Head of caudate nucleus (tissue), 42 donors: ENCODE measurements at regions not wholly inside any gene's neighbourhood (a gene's known extent, or its start where the extent isn't known, plus 50 kb on each side); places are given as distances from the start of the nearest gene placed in this dataset.
A peak's percentile ranks its signal among the peaks of the same experiment; 100 is the strongest.

Experiments used
- DNase-seq, 42 donors: peaks; one replicate each; pipeline versions ENCODE4 v3.0.0 to v3.0.0-alpha.2; 2020 to 2021; ENCODE audit warnings: mixed read lengths in 7 of 42
- intact Hi-C: fragments of 100-400 bp; cut with DNase I; formaldehyde crosslinking; loops from one replicate; pipeline ENCODE4 v1.15.0; 2022

DNA sequence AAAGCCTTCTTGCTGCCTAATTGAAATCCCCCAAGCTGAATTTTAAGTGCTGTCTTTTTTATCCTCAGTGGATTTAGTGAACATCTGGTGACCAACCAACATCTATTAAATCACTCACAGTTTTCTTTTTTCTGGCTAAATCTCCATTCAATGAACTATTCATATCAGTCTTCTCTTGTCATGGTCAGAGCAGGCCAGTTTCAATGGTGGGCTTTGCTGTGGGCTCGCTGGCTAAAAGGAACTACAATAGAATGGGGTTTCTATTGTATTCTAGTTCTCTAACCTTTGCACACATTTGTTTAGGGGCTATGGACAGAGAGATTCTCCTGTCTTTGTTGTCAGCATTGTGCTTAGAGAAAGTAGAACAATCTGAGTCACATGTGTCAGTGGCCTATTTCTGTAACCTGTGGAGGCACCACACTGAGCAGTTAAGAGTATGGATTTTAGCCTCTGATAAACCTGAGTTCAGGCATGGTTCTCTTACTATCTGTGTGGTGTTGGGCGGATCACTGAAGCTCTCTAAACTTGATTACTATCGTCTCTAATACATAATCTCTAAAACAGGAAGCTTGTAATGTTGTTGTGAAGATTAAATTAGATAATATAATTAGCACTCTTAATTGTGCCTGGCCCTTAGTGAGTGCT is 94.2 kb upstream of the CADM1 start:
- no peak for DNase-seq
- intact Hi-C loops = no loop called here

DNA sequence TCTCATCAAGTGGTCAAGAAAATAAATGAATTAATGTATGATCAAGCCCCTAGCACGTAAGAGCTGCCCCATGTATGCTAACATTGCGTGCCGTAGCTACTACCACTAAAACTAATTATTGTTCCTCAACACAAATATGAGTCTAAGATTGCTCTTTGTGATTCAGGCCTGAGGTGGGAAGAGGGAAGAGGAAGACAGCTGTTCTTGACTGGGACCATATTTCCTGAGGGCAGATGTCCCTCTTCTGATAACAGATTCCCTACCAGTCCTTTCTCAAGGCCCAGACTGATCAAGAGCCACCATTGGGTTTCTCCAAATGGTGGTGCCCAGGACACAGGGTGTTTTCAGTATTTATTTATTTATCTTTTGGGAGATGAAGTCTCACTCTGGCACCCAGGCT is 87.2 kb upstream of the CADM1 start:
- intact Hi-C loops = no loop called here

DNA sequence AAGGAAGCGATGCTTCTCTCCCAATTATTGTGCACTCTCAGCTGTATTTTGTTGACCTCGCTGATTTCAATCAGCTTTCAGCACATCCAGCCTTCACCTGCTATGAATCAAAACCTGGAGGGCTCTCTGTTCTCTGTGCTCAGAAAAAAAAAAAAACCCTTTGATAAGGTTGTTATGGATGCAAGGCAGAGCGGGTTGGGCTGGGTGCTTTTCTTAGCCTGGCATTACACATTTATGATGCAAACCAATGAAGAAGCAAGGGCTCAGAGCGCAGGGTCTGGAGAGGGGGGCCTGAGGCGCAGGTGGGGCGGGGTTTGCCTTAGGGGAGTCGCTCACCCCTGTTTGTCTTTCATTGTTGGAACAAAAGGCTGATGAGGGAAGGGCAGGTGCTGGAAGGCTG is 86.0 kb upstream of the CADM1 start:
- no peak for DNase-seq
- intact Hi-C loops = no loop called here

More for the DNA sequence above, 87.2 kb upstream of the CADM1 start:
- DNase-seq = no peak

DNA sequence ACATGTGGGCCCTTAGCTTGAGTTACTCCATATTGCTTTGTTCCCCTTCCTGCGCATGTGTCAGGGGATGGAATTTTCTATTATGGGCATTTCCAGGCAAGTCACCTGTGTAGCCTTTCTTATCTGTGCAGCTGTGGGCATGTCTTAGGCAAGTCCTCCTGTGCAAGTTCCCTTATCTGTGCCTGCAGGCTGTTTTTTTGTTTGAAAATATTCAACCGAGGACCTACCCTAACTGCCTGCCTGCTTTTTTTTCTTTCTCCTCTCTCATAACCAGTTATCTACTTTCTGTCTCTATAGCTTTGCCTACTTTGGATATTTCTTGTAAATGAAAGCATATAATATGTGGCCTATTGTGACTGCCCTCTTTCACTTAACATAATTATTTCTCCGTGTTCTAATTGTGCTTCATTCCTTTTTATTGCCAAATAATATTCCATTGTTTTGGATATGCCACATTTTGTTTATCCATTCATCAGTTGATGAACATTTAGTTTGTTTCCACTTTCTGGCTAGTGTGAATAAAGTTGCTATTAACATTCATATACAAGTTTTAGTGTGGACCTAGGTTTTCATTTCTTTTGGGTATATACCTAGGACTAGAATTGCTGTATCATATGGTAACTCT is 83.6 kb upstream of the CADM1 start:
- no peak for DNase-seq
- intact Hi-C loops = no loop called here

DNA sequence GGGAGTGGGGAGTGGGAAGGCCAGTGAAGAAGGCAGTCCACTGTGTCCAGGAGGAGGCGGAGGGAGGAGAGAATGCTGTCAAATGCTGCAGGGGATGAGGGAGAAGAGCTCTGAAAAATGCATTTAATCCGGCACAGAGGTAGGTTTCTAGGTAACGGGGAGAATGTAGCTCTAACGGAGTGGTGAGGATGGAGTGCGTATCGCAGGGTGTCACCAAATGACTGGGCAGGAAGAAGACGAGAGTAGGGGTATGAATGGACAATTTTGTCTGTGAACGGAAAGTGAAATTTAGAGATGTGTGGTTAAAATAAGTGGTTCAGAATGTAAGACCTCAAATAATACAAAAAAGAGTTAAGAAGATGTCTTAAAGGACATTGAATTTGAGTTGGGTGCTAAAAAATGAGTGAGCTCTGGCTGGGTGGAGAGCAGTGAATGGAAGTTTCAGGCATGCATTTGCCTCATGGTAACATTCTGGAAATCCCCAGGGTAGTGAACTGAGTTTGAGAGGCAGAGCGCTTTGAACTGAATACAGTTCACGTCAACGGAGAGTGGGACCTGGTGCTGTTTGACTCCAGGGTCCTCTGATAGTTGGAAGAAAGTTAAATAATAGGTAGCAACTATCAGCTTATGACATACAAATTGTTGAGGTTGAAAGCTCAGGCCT is 81.3 kb upstream of the CADM1 start:
- intact Hi-C loops = no loop called here
- no peak for DNase-seq

DNA sequence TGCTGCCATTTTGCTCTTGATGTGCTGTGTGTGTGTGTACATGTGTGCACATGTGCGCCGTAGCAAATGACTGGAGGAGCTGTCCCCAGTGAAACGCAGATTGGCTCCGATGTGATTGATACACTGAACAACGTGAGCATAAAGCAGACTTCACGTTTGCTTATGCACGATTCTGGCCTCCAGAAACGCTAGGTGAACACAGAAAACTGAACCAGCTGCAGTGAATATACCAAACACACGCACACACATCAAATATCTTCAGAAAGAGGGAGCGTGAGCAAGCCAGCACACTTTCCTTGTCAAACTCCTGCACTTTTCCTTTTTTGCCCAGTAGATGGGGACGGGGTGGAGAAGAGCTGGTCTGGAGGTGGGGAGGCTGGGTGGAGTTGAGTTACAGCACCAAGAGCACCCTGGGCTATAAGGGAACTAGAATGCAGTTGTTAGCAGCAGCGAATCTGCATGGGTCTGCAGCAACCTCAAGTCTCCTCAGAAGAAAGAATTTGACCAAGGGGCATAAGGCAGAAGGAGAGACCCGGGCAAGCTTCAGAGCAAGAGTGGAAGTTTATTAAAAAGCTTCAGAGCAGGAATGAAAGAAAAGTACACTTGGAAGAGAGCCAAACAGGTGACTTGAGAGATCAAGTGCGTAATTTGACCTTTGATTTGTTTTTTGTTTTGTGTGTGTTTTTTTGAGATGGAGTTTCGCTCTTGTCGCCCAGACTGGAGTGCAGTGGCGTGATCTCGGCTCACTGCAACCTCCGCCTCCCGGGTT is 77.8 kb upstream of the CADM1 start:
- intact Hi-C loops = no loop called here
- DNase-seq = peak in 1 of 42 donors; percentile 4

DNA sequence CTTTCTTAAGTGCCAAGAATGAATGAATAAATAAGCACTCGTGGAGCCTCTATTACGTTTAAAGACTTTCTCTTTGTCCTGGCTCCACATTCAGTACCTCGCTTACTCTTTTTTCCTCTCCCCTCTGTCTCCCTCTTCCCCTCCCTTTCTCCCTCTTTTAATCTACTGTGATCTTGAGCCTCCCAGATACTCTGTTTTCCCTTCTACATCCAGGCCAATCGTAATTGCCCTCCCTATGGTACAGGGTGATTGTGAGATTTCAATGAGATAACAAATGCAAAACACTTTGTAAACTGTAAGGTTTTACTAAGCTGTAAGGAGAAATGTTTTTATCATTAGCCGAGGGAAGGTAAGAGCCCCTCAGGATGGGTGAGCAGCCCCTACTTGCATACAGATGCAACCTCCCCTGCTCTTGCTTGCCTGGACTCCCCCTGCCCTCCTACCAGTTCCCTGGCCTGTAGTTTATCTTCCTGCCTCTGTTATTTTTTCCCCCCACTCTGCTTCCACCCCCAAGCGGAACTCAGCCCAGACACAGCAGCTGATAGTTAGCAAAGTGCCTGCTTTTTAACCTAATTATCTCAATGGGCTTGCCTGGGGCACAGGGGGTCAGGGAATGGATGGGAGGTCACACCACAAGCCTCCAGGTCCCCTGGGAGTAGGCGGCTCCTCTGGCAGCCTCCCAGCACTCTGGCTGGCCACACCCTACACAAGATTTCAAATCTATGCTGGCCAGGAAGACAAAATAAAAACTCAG is 76.9 kb upstream of the CADM1 start:
- DNase-seq = no peak
- intact Hi-C loops = no loop called here

DNA sequence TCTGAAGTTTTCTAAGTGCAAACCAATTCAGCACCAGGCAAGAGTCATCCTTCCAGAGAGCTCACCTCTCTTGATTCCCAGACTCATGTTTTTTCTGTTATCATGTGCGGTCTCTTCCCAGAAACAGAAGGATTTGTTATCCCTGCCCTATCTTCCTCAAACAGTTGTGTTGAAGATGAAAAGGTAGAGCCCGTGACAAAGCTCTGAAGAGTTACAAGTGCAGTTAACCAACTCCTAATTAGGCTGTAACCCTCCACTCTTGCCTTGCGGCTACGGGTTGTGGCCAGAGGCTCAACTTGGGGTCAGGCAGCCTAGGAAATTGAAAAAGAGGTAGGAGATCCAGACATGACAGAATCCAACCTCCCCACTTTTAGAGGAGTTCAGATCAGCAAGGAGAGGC is 76.2 kb upstream of the CADM1 start:
- no peak for DNase-seq
- intact Hi-C loops = no loop called here

DNA sequence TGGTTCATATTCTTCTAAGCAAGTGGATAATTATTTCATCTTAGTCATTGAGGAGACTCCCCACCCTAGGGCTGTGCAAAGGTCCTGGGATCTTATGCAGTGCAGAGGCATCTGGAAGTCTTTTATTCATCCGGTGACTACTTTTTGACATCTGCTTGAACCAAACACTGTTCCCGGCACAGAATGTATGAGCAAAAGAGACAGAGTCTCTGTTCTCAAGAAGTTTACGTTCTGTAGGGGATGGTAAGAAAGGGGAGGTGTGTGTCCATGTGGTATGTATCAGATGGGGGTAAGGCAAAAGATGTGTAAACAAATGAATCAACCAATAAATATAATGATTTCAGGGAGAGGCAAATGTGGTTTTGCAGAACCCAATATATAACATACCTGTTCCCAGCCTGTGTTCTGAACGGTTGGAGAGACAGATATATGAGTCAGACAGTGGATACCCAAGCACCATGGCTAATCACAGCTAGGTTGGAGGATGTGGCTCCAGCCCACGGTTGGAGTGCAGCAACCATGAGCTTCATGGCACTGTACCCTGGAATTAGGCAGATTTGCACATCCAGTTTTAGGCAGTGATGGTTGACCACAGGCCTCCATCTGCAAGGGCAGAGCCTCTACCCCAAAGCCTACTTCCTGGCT is 75.1 kb upstream of the CADM1 start:
- intact Hi-C loops = no loop called here

DNA sequence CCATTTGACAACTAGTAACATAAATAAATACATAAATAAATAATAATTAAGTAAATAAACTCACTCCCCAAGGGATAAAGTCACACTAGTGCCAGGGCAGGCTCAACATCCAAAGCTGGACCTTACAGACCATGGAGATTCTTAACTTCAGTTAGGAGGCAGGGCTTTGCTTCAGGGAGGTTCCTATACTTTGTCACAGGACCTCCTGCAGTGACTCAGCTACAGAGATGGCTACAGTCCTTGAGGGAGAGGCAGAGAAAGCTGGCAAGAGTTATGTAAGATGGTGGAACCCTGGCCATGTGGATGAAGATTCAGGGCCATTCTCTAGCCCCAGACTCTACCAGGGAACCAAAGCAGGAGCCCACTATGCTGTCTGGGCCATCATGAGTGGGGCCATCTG is 74.1 kb upstream of the CADM1 start:
- DNase-seq = no peak
- intact Hi-C loops = no loop called here

More for the DNA sequence above, 75.1 kb upstream of the CADM1 start:
- no peak for DNase-seq

DNA sequence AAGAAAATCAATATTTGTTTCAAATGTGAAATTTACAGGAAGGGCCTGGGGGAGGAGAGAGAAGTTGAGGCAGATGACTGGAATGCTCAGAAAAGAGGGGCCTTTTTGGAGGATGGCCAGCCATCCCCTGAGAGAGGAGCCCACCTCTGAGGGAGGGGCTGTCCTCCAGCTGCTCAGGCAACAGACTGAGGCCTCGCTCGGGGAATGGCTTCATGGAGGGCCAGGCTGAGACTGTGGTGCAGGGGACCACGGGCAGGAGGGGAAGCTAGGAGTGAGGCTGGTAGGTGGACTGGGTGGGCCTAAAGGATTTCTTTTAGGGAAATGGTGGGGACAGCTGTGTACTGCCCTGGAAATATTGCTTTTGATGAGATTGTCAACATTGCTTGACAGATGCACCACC is 73.5 kb upstream of the CADM1 start:
- intact Hi-C loops = no loop called here
- no peak for DNase-seq

DNA sequence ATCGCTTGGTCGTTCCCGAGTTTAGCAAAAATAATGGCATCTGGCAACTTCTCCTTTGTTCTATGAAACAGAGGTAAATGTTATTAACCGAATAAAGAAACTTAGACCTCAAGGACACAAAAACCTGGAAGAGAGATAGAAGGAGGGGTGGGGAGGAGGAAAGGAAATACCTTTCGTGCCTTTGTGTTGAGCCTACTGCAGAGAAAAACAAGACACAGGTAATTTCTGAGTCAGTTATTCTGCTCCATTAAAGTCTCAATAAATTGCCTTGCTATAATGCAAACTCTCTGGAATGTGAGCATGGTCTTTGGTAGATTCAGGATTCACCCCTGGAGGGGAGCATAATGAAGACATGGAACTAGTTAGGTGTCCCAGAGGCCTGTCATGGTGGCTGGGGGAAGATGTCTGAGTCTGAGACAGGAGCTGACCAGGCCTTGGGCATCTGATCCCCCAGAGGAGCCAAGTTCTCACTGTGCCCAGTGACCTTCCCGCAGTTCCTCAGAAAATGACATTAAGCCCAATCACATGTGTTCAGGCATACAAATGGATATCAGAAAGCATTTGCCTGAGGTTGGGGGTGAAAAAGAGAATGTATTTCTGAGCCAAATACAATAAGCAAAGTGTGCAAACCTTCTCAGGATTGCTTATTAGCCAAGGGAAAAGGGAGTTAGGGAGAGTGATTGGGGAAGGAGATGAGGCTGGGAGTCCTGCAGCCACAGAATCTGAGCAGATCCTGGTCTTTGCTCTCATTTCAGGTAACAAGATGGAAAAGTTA is 72.6 kb upstream of the CADM1 start:
- DNase-seq = no peak
- intact Hi-C loops = no loop called here

DNA sequence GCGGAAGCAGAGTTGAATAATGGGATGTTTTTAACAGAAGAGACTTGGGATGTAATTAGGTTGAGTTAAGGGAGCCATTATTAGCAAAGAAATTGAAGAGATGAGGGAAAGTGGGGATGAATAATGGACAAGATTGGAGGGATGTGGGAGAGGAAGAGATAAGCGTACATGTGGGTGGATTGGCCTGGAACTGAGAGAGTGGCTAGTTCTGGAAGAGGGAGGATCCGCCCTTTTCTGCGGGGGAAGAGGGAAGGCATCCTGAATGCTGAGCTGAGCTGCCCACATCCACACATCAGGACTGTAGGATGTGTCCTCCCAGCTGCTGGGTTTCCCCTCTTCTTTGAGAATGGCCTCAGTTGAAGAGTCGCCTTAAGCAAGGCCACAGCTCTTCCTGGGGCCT is 68.3 kb upstream of the CADM1 start:
- DNase-seq = no peak
- intact Hi-C loops = no loop called here

DNA sequence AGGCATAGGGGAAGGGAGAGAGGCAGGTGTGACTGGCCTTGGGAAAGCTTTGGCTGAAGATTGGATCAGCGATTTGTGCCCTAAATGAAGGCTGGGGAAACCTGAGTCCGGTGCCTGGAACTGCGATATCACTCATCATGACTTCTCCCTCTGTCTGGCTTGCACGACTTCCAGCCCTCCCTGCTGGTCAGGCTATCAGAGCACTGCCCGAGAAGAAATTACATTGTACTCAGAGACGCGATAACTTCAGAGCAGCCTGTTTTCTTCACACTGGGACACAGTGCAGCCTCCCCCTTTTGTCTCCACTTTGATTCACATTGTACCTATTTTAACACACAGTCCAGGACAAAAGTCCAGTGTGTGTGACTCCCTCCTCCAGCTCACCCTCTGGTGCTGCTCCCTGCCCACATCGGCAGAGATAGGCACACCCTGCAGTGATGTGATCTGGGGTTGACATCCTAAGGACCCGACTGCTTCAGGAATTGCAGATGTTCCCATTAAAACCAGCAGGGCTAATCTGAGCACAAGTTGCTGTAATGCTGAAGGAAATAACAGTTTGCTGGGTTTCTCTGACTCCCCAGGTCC is 62.1 kb upstream of the CADM1 start:
- no peak for DNase-seq
- intact Hi-C loops = no loop called here

DNA sequence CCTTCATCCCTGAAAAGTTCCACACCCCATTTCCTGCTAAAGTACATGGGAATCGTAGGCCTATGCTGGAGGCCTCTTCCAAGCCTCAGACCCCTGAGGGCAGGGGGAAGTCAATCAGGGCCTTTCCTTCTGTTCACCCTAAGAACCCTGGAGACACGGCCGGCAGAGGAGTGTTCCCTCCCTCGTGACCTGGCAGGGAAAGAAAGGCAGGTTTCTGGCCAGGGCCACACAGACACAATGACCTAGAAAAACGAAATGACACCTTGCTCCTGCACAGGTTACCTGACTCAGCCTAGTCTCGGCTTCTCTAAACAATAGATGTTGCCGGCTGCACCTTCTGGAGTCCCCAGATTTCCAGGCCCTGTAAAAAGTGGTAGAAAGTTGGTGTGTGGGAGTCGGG is 60.6 kb upstream of the CADM1 start:
- intact Hi-C loops = no loop called here
- no peak for DNase-seq

DNA sequence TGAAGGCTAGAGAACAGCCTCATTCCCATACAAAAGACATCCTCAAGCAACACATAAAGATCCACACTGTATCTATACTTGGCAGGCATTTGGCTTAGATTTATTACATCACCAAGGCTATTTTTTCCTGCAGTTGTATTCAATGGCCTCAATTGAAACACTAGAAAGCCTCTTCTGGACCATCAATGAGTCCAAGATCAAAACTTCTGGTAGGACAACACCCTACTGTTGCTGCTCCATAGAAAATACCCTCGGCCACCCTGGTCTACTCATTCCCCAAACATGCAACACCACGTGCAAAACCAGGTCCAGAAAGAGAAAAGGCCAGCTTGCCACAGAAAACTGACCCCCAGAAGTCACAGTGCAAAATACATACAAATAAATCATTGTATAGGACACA is 56.9 kb upstream of the CADM1 start:
- intact Hi-C loops = no loop called here
- peak in 1 of 42 donors; percentile 3 for DNase-seq

DNA sequence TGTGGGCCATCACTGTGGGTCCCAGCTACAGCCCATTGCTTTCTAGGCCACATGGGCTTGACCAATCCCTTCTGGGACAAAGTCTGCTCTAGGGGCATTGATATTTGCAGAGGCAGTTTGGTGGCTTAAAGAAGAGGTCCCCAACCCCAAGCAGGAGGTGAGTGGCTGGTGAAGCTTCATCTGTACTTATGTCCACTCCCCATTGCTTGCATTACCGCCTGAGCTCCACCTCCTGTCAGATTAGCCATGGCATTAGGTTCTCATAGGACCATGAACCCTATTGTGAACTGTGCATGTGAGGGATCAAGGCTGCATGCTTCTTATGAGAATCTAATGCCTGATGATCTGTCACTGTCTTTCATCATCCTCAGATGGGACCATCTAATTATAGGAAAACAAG is 54.4 kb upstream of the CADM1 start:
- DNase-seq = no peak
- intact Hi-C loops = no loop called here

DNA sequence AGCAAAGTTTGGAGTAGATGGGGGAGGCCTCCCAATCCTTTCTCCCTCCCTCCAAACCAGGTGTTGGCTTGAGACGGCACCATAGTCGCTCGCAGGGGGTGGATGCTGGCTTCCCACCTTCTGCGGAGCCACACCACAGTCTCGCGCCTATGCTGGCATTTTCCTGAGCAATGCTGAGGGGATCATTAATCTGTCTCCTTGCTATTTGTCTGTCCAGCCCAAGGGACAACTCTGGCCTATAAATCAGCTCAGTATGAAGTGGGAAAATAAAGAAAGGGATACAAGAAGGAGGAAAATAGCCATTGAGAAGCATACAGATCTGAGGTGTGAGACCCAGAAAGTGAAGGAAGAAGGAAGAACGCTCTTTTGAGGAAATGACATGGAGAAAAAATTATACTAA is 53.5 kb upstream of the CADM1 start:
- intact Hi-C loops = no loop called here
- no peak for DNase-seq
